A172 (cell line): ENCODE measurements at regions not wholly inside any gene's neighbourhood (a gene's known extent, or its start where the extent isn't known, plus 50 kb on each side); places are given as distances from the start of the nearest gene placed in this dataset.
"Not testable (repeated sequence)": the region's sequence is repeated elsewhere in the genome, so short reads cannot be mapped to it uniquely, and the experiment has no call there.

Experiments
- DNase-seq: peaks from one replicate; pipeline ENCODE4 v3.0.0-alpha.2; 2015; ENCODE audit warnings: low spot score

DNA sequence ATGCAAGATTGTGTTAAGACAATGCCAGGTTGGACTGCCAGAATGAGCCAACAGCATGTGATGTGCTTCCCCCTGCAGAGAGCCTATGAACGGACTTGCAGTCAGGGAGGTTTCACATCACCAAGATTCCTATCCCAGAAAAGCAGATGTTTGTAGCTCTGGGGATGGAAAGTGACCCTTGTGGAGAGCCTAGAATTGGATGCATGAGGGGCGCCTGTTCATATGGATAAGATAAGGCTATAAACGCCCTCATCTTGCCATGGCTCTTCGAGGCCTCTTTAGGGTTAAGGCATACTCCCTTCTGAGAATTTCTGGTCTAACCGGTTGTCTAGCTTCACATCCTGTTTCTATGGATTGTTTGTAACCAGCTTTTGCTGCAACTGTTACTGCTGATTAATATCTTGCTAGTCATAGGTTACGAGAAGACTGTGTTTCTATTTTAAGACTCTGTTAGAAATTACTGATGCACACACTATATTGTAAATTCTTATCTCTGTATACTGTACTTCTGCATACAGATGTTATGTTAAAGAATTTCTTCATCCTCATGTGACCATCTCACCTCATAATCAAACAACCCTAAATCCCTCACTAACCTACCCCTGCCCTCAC, 295.8 kb downstream of the PTGER3 start:
- not testable (repeated sequence) for DNase-seq

DNA sequence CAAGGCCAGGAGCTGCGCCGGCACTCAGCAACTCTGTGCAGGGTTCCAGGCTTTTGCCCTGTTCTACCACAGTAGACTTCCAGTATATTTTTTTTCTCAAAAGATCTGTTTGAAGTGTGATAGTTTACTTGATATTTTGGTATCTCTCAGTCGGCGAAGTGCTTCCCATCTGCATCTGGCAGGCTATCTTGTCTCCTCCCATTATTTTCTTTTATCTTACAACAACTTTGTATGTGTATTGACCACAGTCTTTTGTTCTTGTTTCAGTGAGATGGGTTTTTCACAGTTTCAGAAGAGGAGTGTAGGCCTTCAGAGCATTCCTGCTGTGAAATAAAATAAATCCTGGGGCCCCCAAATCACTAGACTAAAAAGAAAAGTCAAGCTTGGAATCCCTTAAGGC, 292.9 kb downstream of the PTGER3 start:
- DNase-seq = no peak

DNA sequence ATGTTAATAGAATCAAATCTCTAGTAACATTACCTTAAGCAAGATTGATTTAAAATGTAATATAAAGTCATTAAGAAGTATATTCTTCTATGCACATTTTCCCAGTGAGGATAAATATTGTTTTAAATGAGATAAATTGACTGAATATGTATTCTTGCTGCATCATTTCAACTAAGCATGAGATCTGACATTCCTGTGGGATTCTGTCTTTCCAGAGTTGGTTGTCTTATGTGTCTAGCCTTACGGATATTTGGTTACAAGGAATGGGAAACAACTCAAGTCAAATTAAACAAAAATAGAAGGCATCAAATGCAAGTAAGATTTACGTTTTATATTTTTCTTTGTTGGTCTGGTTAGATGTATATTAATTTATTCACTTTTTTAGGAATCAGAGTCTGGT, 287.5 kb downstream of the PTGER3 start:
- no peak for DNase-seq

DNA sequence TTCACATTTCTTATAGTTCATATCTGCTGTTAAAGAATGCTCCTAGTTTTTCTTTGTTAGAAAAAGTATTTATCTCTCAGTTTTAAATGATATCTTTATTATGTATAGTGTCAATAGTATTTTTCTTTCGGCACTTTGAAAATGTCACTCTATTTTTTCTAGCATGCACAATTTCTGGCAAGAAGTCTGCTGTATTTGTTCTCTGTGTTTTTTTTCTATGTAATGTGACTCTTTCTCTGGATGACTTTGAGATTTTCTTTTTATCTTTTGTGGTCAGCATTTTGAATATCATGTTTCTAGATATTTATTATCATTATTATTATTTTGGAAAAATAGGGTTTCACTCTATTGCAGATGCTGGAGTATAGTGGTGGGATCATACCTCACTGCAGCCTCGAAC, 285.2 kb downstream of the PTGER3 start:
- DNase-seq = no peak

DNA sequence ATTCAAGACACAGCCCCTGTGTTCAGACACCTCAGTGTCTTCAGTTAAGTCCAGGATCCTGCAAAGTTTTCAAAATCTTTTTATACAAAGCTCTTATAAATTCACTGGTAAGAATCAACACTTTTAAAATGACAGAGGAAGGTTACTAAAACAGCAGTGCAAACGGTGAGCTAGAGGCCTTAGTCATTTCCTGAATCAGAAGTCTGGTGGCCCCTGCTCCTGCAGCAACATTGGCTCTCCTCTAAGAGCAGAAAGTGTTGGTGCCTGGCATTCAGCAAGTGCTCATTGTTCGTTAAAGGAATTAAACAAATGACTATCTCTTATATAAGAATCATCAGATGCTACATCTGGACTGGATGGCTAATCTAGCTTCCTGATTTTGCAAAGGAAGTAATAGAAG, 282.9 kb downstream of the PTGER3 start:
- peak; percentile 18 for DNase-seq

DNA sequence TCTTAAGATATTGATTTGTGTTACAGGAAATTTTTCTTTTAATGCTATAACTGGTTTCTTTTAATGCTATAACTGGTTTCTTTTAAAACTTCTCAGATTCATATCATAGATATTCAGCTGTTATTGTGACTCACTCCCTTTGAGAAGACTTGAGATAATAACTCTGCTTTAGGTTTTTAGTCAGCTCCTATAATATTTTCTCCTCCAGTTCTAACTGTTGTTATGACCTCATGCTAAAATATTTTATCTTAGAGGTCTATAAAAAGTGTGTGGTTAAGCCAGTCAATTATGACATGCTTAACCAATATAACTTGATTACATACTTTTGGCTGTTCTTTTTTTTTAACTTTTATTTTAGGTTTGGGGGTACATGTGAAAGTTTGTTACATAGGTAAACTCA, 280.2 kb downstream of the PTGER3 start:
- peak; percentile 9 for DNase-seq

DNA sequence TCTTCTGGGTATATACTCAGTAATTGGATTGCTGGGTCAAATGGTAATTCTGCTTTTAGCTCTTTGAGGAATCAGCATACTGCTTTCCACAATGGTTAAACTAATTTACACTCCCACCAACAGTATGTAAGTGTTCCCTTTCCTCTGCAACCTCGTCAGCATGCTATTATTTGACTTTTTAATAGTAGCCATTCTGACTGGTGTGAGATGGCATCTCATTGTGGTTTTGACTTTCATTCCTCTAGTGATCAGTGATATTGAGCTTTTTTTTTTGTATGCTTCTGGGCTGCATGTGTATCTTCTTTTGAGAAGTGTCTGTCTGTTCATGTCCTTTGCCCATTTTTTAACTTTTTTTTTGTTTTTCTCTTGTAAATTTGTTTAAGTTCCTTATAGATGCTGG, 279.4 kb downstream of the PTGER3 start:
- DNase-seq = no peak

DNA sequence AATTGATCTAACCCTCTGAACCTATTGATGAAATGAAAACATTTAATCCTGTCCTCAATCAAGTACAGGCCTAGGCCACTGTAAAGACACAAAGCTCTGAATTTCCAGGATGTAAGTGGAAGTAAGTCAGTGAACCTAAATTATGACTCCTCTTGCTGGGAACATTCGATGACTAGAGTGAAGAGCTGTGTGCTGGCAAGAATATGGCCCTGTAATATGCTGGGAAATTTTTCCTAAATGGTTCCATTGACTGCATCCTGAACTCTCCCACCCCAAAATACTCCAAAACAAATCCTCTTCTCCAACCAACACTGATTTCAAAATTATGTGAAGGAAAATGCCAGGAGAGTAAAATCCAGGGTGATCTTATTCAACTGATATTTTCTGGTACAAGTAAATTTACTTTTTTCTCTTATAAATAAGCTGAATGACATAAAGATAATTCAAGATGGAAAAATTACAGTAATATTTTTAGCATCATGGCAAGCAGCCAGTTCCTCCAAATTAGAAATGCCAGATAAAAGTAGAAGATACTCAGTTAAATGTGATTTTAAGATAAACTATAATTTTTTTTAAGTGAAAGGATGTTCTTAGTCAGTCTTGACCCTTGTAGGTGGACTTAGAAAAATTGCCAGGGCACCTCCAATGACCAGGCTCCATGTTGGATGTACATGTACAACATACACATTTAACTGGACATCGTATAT, 269.4 kb downstream of the PTGER3 start:
- DNase-seq = no peak

DNA sequence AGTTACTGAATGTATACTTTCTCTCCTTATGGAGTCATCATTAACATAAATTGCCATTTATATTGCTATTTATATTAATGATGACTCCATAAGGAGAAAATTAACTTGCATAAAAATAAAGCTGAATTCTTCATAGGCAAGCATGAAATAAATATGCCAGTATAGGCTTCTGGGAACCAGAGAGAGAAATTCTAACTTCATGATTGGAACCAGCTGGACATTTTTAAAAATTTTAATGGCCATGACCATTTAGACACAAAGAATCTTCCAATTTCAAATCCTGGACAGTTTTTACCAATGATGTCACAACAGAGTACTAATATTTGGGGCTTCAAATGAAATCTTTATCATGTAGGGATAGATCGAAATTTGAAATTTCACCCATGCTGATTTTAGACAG, 268.7 kb downstream of the PTGER3 start:
- no peak for DNase-seq

DNA sequence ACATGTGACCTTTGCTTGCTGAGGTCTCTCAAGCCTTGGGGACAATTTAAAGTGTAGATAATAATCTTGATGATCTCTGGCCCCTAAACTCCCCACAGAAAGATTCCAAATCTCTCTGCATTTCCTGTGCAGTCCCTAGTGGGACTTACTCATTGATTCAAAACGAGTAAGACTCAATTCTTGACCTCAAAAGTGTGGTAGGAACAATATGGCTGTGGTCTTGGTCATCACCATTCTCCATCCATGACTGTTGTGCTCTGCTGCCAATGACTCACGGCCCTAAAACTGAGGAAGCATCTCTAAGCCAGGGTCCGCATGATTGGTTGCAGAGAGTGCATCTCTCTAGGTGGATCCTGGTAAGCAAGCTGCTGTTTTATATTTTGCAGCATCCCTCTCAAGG, 268.0 kb downstream of the PTGER3 start:
- DNase-seq = peak; percentile 46

DNA sequence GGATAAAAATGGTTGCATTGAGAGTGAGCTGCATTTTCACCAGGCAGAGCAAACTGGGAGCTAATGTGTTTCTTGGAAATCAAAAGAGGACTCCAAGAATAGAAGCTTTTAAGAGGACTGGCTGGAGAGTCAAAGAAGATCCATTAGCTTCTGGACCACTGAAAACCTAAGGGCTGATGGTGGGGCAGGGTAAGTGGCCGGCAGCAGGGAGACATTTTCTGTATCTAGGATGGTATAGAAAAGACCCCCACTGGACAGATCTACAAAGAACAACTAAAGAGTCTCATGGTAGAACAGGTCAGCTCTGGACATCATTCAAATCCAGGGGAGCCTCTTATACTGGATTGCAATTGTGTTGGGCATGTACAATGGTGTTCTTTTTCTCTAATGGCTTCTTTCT, 262.3 kb downstream of the PTGER3 start:
- no peak for DNase-seq

DNA sequence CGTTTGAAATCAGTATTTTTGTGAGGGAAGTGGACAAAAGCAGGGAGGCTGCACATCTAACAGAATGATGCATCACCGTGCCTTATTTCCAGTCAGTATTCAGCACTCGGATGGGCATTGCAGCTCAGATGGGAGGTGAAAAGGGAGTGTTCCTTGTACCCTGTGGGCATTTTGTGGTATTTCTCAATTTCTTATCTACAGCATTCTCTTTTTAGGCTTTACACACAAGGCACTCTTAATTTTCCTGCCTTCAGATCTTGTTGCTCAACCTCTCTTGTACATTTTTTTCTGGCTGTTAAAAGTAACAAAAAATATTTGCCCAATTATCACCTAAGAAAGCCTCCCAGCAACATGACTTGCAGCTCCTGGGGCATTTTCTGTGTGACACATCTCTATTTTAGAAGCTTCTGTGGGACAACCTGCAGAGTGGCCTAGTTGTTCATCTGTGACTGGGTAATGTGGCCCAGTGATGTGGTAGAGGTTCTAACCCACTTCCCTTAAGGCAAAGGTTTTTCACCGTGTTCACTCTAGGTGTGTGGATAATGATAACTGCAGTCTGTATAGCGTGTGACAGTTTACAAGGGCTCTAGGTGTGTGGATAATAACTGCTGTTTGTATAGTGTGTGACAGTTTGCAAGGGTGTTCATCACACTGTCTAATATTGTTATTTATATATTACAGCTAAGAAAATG, 257.2 kb downstream of the PTGER3 start:
- DNase-seq = no peak

DNA sequence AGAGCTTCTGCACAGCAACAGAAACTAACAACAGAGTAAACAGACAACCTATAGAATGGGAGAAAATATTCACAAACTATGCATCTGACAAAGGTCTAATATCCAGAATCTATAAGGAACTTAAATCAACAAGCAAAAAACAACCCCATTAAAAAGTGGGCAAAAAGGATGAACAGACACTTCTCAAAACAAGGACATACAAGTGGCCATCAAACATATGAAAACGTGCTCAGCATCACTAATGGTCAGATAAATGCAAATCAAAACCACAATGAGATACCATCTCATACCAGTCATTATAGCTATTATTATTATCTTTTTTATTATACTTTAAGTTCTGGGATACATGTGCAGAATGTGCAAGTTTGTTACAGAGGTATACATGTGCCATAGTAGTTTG, 252.6 kb downstream of the PTGER3 start:
- not testable (repeated sequence) for DNase-seq

DNA sequence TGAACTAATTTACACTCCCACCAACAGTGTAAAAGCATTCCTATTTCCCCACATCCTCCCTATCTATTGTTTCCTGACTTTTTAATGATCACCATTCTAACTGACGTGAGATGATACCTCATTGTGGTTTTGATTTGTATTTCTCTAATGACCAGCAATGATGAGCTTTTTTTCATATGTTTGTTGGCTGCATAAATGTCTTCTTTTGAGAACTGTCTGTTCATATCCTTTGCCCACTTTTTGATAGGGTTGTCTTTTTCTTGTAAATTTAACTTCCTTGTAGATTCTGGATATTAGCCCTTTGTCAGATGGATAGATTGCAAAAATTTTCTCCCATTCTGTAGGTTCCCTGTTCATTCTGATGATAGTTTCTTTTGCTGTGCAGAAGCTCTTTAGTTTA, 251.3 kb downstream of the PTGER3 start:
- DNase-seq = not testable (repeated sequence)

DNA sequence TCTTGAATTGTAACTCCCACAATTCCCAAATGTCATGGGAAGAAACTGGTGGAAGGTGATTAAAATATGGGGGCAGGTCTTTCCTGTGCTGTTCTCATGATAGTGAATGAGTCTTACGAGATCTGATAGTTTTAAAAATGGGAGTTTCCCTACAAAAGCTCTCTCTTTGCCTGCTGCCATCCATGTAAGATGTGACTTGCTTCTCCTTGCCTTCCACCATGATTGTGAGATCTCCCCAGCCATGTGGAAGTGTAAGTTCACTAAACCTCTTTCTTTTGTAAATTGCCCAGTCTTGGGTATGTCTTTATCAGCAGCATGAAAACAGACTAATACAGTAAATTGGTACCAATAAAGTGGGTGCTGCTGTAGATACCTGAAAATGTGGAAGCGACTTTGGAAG, 245.0 kb downstream of the PTGER3 start:
- not testable (repeated sequence) for DNase-seq

DNA sequence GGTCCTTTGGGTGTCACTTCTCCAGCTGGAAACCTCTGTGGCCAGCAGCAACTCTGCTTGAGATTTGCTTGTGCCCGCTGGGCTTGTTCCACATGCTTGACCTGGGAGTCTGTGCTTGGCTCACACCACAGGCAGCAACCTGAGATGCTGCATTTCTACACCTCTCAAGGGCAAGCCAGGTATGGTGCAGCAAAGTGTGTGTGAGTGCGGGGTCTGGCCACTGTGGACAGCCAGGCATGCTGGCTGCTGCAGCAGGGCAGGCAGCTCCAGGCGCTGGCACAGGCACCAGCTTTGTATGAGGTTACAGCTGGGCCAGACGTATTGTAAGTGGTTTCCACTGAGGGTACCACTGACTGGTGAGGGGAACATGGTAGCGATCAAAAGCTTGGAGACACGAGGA, 242.0 kb downstream of the PTGER3 start:
- DNase-seq = no peak

DNA sequence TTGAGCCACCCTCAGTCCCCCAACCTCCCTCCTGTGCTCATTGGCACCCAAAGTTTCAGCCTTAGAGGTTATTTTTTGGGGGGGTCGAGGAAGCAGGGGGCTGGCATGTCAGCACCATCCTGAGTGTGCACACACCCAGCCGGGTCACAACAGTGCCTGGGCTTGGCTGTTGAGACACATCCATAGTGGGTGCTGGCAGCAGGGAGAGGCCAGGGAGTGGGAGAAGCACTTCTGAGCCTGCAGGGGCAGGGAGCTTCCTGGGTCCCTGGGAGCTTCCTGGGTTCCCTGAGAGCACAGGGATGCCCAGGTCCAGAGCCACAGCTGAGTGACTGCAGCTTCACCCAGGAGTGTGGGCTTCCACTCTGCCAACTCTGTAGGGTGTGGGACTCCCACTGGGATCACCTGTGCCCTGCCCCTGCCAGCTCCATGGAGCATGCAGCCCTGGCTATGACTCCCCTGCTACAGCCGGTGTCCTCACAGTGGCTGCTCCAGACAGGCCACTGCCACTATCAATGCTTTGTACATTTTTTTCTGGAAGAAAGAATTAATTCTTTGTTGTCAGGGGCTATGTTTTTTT, 240.4 kb downstream of the PTGER3 start:
- no peak for DNase-seq

DNA sequence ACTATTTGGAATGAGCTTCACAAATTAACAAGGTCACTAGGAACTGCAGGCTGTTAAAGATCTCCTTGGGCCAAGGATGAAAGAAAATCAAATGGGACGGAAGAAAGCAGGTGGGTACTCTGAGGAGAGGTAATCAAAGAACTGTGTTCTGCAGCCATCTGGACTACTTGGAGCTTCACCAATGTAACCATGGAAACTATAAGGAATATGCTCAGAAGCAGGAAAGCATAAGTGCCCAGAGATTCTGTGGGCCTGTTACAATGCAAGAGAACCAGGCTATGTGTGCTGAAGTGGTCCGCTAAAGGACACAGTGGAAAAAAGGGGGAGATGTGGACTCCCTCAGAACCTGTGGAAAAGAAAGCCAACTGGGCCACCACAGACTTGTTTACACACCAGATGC, 238.5 kb downstream of the PTGER3 start:
- no peak for DNase-seq

DNA sequence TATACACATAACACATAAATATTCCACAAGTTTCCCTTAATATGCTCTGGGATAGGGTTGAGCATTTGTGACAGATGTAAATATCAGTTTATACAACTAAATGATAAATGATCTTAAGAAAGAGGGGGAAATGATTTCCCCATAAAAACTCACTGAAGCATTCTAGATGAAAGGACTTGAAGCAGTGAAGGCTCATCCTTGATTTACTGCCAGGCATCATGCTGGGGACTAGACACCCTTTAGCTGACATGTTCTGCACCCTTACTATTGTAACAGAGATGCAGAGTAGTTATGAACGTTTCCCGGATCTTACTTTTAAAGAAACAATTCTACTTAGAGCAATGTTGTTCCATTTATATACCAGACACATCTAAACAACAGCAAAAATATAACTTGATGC, 235.8 kb downstream of the PTGER3 start:
- no peak for DNase-seq

DNA sequence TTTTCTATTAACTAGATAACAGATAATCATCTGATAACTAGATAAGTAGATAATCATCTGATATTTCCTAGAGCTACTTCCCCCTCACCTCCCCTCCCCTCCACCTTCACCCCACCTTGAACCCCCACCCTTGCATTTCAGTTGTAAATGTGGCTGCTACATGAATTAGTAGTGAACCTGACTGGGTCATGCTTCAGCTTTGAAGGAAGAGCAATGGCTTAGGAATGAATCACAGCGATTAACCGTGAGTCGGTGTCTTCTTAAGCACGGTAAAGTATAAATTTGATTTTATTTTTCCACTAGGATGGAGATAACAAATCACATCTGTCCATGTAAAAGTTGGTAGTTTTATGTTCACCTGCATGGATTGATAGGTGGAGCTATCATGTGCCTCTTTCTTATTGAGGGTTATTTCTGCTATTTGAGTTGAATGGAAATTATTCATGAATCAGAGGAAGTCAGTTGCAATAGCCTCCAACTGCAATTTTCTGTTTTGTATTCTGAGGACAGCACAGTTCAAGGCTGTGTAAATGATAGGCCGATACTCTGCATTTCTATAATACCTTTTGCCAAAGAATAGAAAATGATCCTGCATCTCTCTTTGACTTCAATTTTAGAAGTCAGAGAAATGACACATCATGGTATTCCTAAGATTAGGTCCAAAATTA, 235.0 kb downstream of the PTGER3 start:
- no peak for DNase-seq

DNA sequence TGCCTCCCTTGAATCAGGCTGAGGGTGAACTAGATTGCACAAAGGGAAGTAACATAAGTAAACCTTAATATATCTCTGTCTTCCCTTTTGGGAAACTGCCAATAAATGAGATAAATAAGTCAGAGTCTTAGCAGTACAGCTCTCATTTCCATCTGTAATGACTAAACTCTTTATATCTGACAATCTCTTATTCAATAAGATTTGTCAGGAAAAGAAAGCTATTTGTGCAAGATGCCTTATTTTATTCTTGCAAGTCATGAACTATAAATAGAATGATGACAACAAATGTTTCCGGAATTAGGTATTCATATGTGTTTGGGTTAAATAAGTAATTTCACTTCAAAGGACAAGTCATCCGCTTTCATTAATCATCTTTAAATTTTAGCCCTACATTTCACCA, 229.2 kb downstream of the PTGER3 start:
- peak; percentile 1 for DNase-seq

DNA sequence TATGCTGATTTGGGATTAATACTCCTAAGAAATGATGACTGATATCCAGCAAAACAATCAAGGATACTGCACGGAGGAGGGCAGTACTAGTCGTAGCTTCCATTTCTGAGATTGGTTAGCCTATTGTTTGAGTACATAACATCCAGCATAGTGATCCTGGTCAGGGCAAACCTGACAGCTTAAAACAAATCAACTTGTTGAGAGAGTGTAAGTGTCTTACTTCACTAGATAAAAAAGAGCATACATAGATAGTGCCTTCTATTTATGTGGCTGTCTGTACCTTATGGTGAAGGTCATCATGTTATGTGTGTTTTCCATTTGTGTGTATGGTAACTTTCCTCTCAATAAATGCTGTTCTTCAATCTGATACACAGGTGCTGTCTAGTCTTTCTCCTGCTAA, 228.4 kb downstream of the PTGER3 start:
- DNase-seq = no peak
